GM06990 (cell line): ENCODE measurements at regions not wholly inside any gene's neighbourhood (a gene's known extent, or its start where the extent isn't known, plus 50 kb on each side); places are given as distances from the start of the nearest gene placed in this dataset.
"Not testable (repeated sequence)": the region's sequence is repeated elsewhere in the genome, so short reads cannot be mapped to it uniquely, and the experiment has no call there.

Source experiments
- DNase-seq: peaks from one replicate; pipeline ENCODE4 v3.0.0-alpha.2; 2011; ENCODE audit not compliant: insufficient read length; ENCODE audit errors: extremely low read depth
- H3K27me3 ChIP-seq: replicated peaks from 2 replicates; pipeline ENCODE4 v1.6.0; 2011; ENCODE audit warnings: low read length; ENCODE audit not compliant: control insufficient read depth, insufficient read depth
- H3K36me3 ChIP-seq: 2 replicates; pipeline ENCODE4 v1.5.1; 2011; ENCODE audit warnings: low read length; ENCODE audit not compliant: control insufficient read depth, insufficient read depth
- H3K4me3 ChIP-seq: replicated peaks from 2 replicates; pipeline ENCODE4 v1.5.1; 2011; ENCODE audit warnings: low read depth, mild to moderate bottlenecking, control low read depth, low read length
- TF ChIP-seq, protein P1 (sequence below): IDR thresholded peaks from 2 replicates; pipeline ENCODE4 v1.5.1; 2011; ENCODE audit warnings: low read length, control low read depth, mild to moderate bottlenecking, inconsistent platforms; ENCODE audit not compliant: insufficient read depth, poor library complexity, severe bottlenecking

DNA sequence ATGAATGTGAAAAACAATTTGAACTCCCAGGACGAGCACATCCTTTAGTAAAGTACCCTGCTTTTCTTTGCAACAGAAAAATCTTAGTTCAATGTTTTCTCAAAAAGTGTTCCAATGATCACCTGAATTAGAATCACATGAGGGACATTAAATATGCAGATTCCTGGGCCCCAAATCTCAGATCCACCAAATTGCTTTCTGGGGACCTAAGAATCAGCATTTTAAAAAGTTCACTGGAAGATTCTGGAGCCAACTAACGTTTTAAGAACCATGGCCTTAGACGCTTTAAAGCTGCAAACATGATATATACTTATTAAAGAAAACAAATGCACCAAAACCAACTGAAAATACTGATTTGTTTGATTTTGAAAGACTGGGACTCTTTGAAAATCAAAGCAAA is 143.4 kb upstream of the TMEM168 start:
- no peak overlapping the region for H3K4me3 ChIP-seq
- TF ChIP-seq, protein P1, sequence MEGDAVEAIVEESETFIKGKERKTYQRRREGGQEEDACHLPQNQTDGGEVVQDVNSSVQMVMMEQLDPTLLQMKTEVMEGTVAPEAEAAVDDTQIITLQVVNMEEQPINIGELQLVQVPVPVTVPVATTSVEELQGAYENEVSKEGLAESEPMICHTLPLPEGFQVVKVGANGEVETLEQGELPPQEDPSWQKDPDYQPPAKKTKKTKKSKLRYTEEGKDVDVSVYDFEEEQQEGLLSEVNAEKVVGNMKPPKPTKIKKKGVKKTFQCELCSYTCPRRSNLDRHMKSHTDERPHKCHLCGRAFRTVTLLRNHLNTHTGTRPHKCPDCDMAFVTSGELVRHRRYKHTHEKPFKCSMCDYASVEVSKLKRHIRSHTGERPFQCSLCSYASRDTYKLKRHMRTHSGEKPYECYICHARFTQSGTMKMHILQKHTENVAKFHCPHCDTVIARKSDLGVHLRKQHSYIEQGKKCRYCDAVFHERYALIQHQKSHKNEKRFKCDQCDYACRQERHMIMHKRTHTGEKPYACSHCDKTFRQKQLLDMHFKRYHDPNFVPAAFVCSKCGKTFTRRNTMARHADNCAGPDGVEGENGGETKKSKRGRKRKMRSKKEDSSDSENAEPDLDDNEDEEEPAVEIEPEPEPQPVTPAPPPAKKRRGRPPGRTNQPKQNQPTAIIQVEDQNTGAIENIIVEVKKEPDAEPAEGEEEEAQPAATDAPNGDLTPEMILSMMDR: no peak
- H3K36me3 ChIP-seq: peaks cover 2% of the 10 kb centered on the region; the same call in 1 of the 2 replicates
- H3K27me3 ChIP-seq: no peaks in the 10 kb centered on the region
- DNase-seq: no peak

DNA sequence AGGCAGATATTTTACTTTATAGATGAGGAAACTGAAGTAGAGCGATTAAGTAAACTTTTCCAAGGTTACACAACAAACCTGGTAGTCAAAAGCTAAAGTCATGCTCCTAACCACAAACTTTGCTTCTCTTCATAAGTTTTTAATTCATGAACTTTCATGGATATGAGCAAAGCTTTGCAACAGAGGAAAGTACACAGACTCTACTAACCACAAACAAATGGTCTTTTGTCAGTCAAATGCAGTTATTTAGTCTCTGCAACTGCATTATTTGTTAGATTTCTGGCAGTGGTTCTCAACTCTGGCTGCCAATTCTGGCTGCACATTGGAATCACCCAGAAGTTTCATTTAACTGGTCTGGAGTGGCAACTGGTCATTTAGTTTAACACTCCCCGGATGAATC is 140.6 kb upstream of the TMEM168 start:
- no peak for DNase-seq
- TF ChIP-seq, protein P1: no peak
- Histone ChIP-seq H3K4me3 (no peak overlapping the region), H3K36me3 (no peaks in the 10 kb centered on the region), H3K27me3 (no peaks in the 10 kb centered on the region)

DNA sequence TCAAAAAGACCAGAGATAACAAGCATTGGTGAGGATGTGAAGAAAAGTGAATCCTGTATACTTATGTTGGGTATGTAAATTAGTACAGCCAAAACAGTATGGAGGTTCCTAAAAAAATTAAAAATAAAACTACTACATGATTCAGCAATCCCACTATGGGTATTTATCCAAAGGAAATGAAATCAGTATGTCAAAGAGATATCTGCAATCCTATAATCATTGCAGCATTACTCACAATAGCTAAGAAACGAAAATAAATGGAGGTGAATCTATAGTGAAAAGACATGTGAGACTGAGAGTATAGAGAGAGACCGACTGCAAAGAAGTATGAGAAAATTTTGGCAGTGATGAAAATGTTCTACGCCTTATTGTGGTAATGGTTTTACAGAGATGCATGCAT is 139.2 kb upstream of the TMEM168 start:
- TF ChIP-seq, protein P1: no peak
- Histone ChIP-seq H3K27me3 (no peaks in the 10 kb centered on the region), H3K36me3 (no peaks in the 10 kb centered on the region), H3K4me3 (no peak overlapping the region)
- no peak for DNase-seq

DNA sequence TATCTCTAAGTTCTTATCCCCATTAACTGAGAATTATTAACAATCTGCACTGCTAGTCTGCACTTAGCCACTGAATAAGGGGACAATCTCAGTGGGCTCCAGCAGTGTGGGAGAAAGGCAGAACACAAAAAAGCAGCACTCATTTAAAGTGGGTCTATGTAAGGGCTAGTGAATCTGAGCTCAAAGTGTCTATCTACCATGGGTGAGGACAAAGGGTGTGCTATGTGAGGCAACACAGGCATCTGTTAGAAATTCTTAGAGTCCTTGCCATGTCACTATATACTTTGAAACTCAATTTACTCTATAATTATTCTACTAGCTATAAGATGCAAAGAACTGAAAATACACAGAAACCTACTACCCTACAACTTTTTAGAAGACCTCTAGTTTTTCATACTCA is 135.8 kb upstream of the TMEM168 start:
- H3K4me3 ChIP-seq: no peak overlapping the region
- DNase-seq: no peak
- TF ChIP-seq, protein P1: no peak
- no peaks in the 10 kb centered on the region for H3K36me3 ChIP-seq
- H3K27me3 ChIP-seq: no peaks in the 10 kb centered on the region

DNA sequence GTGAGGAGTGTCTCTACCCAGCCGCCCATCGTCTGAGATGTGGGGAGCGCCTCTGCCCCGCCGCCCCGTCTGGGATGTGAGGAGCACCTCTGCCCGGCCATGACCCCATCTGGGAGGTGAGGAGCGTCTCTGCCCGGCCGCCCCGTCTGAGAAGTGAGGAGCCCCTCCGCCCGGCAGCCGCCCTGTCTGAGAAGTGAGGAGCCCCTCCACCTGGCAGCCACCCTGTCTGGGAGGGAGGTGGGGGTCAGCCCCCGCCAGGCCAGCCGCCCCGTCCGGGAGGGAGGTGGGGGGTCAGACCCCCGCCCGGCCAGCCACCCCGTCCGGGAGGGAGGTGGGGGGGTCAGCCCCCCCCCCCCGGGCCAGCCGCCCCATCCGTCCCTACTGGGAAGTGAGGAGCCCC is 132.4 kb upstream of the TMEM168 start:
- not testable (repeated sequence) for H3K27me3 ChIP-seq

DNA sequence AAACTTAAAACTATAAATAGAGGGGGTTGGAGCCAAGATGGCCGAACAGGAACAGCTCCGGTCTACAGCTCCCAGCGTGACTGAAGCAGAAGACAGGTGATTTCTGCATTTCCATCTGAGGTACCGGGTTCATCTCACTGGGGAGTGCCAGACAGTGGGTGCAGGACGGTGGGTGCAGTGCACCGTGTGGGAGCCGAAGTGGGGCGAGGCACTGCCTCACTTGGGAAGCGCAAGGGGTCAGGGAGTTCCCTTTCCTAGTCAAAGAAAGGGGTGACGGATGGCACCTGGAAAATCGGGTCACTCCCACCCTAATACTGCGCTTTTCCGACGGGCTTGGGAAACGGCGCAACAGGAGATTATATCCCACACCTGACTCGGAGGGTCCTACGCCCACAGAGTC is 126.2 kb upstream of the TMEM168 start:
- H3K36me3 ChIP-seq, DNase-seq, H3K4me3 ChIP-seq, H3K27me3 ChIP-seq: not testable (repeated sequence)

More for the DNA sequence above, 132.4 kb upstream of the TMEM168 start:
- DNase-seq, H3K36me3 ChIP-seq, H3K4me3 ChIP-seq: not testable (repeated sequence)

DNA sequence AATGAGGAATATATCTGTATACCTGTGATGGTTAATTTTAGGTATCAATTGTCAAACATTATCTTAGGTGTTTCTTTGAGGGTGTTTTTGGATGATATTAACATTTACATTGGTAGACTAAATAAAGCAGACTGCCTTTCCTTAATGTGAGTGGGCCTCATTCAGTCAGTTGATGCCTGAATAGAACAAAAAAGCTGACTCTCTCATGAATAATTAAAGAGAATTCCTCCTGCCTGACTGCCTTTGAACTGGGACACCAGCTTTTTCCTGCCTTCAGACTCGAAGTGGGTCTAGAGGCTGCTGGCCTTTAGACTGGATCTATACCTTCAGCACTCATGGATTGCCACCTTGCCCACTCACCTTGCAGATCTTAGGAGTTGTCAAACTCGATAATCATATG is 117.9 kb upstream of the TMEM168 start:
- H3K27me3 ChIP-seq: no peaks in the 10 kb centered on the region
- TF ChIP-seq, protein P1: no peak
- no peak overlapping the region for H3K4me3 ChIP-seq
- no peak for DNase-seq
- H3K36me3 ChIP-seq: no peaks in the 10 kb centered on the region; the same call in 1 of the 2 replicates
